ENCODE measurements at regions not wholly inside any gene's neighbourhood (a gene's known extent, or its start where the extent isn't known, plus 50 kb on each side); places are given as distances from the start of the nearest gene placed in this dataset.

DNA sequence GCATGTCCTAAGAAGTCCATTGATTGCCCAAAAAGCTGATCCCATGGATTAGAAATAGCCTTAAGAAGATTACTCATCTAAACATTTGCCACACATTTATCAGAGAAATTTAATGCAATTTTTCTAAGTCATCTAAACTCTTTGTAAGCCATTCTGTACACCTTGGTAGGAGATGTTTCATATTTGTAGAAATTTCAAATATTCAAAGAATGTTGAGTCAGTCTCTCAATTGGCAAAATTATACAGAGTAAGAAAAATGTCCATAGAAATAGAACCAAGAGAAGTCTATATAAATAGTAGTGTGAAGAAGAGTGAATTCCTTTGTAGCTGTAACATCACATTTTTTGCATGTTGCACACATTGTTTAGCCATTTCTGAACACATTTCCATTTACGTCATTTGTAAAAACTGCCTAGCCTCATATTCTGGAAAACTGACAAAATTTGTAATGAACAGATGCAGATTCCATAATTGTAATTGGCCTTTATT is 128.6 kb downstream of the MSTN start:
- Histone ChIP-seq H3K9ac (ENCODE audit: low read length) (no peak overlapping the region), H3K9me2 (ENCODE audit: insufficient read depth) (no peaks in the 10 kb centered on the region), H3K79me2 (ENCODE audit: insufficient read depth, low read length) (no peaks in the 10 kb centered on the region), H3K27me3 (ENCODE audit: insufficient read depth, low read length) (no peaks in the 10 kb centered on the region), H3K9me3 (ENCODE audit: control insufficient read depth in 1 of 2, insufficient read depth in 1 of 2, low read depth in 1 of 2, low read length in 2 of 2) (no peaks in the 10 kb centered on the region), H3K4me1 (ENCODE audit: control insufficient read depth in 1 of 2, insufficient read depth in 2 of 2, low read length in 2 of 2) (peaks cover 0 to 7% of the 10 kb centered on the region in 2 experiments; a peak in 2 of 4 replicates), H3K4me2 (ENCODE audit: low read length) (peak overlapping the region; percentile 10; the same call in 1 of the 2 replicates), H3K4me3 (replicated peaks in 1 of 2; ENCODE audit: low read depth in 1 of 2, low read length in 2 of 2) (no peak overlapping the region), H3K27ac (ENCODE audit: low read depth, low read length) (no peak overlapping the region), H4K20me1 (ENCODE audit: insufficient read depth) (no peaks in the 10 kb centered on the region), H3K36me3 (ENCODE audit: control insufficient read depth in 1 of 2, insufficient read depth in 2 of 2, low read length in 2 of 2) (no peaks in the 10 kb centered on the region), H2AFZ (ENCODE audit: low read depth, low read length, poor library complexity, severe bottlenecking) (peak overlapping the region; percentile 64)
- RAD21 ChIA-PET (ENCODE audit: low non-redundant PET in 1 of 2, low total read pairs in 2 of 2, uncharacterized antibody in 2 of 2, unreplicated experiment in 2 of 2), result no interaction called here
- intact Hi-C loops (cut with micrococcal nuclease), result no loop called here
- no TSS peak for BruUV-seq (replicated peaks)
- TF ChIP-seq, protein P1, sequence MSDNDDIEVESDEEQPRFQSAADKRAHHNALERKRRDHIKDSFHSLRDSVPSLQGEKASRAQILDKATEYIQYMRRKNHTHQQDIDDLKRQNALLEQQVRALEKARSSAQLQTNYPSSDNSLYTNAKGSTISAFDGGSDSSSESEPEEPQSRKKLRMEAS (IDR thresholded peaks at IDR 0.05), result no peak
- TF ChIP-seq ZFX (IDR thresholded peaks at IDR 0.05) (no peak), TCF7L2 (IDR thresholded peaks at IDR 0.05; ENCODE audit: borderline replicate concordance, extremely low read depth, insufficient read depth, insufficient read length) (no peak), SP1 (IDR thresholded peaks at IDR 0.05; ENCODE audit: low read depth) (no peak), EZH2phosphoT487 (IDR thresholded peaks at IDR 0.05; ENCODE audit: borderline replicate concordance) (no peak), POLR2A (IDR thresholded peaks at IDR 0.05; ENCODE audit: borderline replicate concordance, extremely low read depth, insufficient read depth, insufficient read length) (no peak), RAD21 (IDR thresholded peaks at IDR 0.05; ENCODE audit: low read depth) (no peak), SRF (IDR thresholded peaks at IDR 0.05; ENCODE audit: low read depth) (no peak), SIN3A (IDR thresholded peaks at IDR 0.05; ENCODE audit: low read depth) (no peak), ELF1 (IDR thresholded peaks at IDR 0.05; ENCODE audit: borderline replicate concordance, low read depth) (no peak)
- TF ChIP-seq, protein P2, sequence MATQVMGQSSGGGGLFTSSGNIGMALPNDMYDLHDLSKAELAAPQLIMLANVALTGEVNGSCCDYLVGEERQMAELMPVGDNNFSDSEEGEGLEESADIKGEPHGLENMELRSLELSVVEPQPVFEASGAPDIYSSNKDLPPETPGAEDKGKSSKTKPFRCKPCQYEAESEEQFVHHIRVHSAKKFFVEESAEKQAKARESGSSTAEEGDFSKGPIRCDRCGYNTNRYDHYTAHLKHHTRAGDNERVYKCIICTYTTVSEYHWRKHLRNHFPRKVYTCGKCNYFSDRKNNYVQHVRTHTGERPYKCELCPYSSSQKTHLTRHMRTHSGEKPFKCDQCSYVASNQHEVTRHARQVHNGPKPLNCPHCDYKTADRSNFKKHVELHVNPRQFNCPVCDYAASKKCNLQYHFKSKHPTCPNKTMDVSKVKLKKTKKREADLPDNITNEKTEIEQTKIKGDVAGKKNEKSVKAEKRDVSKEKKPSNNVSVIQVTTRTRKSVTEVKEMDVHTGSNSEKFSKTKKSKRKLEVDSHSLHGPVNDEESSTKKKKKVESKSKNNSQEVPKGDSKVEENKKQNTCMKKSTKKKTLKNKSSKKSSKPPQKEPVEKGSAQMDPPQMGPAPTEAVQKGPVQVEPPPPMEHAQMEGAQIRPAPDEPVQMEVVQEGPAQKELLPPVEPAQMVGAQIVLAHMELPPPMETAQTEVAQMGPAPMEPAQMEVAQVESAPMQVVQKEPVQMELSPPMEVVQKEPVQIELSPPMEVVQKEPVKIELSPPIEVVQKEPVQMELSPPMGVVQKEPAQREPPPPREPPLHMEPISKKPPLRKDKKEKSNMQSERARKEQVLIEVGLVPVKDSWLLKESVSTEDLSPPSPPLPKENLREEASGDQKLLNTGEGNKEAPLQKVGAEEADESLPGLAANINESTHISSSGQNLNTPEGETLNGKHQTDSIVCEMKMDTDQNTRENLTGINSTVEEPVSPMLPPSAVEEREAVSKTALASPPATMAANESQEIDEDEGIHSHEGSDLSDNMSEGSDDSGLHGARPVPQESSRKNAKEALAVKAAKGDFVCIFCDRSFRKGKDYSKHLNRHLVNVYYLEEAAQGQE (IDR thresholded peaks at IDR 0.05; ENCODE audit: low read depth), result no peak
- POLR2A ChIA-PET, result no interaction called here
- no peak for DNase-seq (ENCODE audit: low read depth, low spot score)
- ATAC-seq, result no peak
- CTCF ChIA-PET, result no interaction called here

Data from HCT116 (cell line).